GM20000 (cell line): ENCODE measurements at regions not wholly inside any gene's neighbourhood (a gene's known extent, or its start where the extent isn't known, plus 50 kb on each side); places are given as distances from the start of the nearest gene placed in this dataset.
A peak's percentile ranks its signal among the peaks of the same experiment; 100 is the strongest.

Experiments used
- DNase-seq: peaks from one replicate; pipeline ENCODE4 v3.0.0; 2012; ENCODE audit warnings: low spot score
- TF ChIP-seq, protein P1 (sequence below): IDR thresholded peaks from 2 replicates; pipeline ENCODE4 v1.5.1; 2012; ENCODE audit warnings: mild to moderate bottlenecking, control low read depth; ENCODE audit errors: extremely low read depth, missing control alignments

DNA sequence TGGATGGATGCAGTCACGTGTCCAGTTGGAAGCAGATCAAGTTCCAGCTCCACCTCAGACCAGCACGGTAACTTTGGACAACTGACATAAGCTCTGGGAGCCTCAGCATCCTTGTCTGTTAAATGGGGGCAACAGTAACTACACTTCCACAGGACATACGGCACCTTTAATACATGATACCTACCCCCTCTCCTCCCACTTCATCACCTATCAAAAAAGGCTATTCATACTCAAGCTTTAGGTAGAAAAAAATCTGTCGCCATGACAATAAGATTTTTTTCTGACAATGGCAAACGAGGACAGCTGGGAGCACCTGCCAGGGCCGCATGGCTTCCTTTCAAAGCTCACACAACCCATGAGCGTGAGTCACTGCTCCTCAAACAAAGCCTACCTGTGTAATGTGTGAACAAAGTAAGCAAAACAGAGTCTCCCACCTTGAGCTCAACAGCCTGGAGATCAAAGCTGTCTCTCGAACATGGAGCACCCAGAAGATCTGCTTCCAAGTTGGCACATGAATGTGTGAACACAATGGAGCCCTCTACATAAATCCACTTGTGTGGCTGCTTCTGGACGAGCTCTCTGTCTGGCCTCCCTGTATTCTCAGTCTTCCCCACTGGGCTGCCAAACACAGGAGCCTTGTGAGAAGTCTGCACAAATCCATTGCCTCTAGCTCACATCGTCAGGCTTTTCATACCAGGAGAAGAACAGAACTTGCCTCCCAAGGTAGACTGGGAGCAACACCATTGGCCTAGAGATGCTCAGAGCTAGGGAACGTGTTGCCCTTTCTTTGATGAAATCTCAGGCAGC, 459.7 kb downstream of the SOX9 start:
- DNase-seq = no peak
- TF ChIP-seq, protein P1, sequence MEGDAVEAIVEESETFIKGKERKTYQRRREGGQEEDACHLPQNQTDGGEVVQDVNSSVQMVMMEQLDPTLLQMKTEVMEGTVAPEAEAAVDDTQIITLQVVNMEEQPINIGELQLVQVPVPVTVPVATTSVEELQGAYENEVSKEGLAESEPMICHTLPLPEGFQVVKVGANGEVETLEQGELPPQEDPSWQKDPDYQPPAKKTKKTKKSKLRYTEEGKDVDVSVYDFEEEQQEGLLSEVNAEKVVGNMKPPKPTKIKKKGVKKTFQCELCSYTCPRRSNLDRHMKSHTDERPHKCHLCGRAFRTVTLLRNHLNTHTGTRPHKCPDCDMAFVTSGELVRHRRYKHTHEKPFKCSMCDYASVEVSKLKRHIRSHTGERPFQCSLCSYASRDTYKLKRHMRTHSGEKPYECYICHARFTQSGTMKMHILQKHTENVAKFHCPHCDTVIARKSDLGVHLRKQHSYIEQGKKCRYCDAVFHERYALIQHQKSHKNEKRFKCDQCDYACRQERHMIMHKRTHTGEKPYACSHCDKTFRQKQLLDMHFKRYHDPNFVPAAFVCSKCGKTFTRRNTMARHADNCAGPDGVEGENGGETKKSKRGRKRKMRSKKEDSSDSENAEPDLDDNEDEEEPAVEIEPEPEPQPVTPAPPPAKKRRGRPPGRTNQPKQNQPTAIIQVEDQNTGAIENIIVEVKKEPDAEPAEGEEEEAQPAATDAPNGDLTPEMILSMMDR = no peak

DNA sequence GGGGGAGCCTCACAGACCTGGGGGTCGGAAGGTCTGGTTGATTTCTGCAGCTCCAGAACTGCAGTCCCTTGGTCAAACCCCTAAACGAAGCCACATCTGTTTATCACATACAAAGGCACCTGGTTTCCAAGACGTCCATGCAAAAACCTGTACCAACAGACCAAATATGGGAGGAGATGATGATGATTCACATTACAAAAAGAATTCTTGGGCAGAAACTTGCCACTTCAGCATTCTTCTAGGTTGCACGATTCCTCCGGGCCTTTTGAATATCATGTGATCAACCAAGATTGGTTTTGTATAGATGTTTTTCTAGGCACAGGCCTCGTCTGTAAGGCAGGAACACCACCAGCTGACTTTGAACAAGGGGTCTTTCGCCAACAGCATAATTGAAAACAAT, 466.3 kb downstream of the SOX9 start:
- no peak for DNase-seq

DNA sequence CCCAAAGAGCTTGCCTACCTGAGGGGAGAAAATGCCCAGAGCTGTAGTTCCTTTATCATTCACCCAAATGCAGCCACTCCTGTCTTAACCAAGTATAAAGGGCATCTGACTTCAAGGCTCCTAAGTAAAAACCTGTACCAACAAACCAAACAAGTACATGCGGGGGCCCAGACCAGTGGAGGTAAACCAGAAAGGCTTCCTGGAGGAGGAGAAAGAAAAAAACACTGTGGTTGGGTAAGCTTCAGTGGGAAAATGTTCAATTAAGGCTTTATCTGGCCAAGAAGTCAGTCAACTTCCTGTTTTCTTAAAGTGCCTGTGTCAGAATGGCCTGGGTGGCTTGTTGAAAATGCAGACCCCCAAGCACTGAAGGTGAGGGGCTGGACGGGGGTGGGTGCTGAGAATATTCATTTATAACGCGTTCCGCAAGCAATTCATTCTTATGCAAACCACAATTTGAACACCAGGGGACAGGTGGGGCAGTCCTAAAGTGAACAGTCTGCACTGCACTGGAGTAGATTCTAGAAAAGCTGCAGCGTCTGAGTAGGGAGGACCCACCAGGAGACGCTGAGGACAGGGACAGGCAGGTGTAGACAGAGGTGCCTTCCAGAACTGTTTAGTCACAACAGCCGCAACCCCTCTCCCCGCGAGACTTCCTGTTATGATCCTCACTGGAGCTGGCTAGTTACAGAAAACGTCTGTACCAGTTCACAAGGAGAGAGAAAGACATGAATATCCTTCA, 467.1 kb downstream of the SOX9 start:
- TF ChIP-seq, protein P1 = no peak
- DNase-seq = peak; percentile 31

More for the DNA sequence above, 466.3 kb downstream of the SOX9 start:
- TF ChIP-seq, protein P1 = no peak

DNA sequence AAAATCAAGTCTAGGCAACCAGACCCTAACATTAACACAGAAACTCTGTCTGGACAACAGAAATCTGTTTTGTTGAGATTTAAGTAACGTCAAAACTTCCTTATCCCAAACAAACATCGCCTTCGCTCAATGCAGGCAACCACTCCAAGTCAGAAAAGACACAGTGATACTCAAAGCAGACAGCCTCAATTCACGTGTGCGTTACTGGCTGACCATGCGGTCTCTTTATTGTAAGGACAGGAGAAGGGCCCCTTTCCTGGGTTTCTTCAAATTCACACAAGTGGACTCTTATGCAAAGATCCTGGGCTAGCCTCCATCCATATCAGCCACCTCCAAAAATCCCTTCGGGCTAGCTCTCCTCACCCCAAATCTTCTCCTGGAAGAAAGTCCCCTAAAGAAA, 467.7 kb downstream of the SOX9 start:
- no peak for DNase-seq
- TF ChIP-seq, protein P1 = no peak

DNA sequence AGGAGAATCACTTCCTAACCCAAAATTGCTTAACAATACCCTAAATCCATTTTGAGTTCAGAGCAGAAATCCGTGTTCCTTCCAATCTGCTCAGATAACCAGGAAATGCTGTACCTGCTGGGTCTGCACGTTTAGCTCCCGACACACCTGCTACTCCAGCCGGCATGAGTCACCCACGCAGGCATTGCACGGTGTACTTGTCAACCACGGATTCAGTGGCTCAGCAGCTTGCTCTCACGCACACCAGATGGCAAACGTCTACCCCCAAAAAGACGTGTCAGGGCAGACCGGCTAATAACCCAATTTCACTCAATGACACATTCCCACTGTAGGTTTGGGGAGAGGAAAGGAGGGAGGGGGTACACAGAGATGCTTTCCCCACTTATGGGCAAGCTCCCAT, 468.1 kb downstream of the SOX9 start:
- DNase-seq = no peak
- TF ChIP-seq, protein P1 = no peak

DNA sequence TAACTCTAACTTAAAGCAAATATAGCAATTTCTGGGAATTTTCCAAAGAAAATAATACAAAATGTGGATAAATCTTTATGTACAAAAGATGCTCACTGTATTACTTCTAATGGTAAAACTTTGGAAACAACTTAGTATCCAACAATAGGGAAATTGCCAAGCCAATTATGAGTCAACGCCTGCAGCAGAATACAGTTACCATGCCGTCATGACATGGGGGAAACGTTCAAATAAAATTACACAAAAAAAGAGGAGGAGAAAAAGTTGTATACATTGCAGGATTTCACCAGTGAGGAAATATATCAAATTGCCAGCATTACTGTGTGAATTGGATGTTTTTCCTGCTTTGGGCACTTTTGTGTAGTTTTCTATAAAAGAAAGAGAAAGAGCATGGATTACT, 469.6 kb downstream of the SOX9 start:
- TF ChIP-seq, protein P1 = no peak
- no peak for DNase-seq

DNA sequence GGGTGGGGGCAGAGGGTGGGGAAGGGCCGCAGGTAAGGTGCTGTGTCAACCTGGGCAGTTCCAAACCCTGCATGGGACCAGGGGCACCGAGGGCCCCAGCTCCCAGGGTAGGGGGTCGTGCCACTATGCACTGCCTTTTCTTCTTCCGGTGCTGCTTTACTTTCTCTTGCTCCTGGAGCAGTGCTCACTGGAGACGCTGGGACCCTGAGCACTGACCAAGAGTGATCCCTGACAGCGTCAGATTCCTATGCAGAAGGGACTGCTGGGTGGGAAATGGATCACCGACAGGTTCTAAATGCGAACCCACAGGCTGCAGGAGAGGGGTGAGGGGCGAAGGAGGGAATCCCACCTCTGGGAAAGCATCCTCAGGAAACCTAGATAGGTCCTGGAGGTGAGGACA, 470.1 kb downstream of the SOX9 start:
- TF ChIP-seq, protein P1 = no peak
- DNase-seq = no peak
